GM19043 (cell line): ENCODE measurements at regions not wholly inside any gene's neighbourhood (a gene's known extent, or its start where the extent isn't known, plus 50 kb on each side); places are given as distances from the start of the nearest gene placed in this dataset.

Source experiments
- ATAC-seq: cut with Tn5 transposase; IDR thresholded peaks from one replicate; pipeline ENCODE4 v1.9.1; 2021; ENCODE audit warnings: low read depth; ENCODE audit not compliant: unreplicated experiment

DNA sequence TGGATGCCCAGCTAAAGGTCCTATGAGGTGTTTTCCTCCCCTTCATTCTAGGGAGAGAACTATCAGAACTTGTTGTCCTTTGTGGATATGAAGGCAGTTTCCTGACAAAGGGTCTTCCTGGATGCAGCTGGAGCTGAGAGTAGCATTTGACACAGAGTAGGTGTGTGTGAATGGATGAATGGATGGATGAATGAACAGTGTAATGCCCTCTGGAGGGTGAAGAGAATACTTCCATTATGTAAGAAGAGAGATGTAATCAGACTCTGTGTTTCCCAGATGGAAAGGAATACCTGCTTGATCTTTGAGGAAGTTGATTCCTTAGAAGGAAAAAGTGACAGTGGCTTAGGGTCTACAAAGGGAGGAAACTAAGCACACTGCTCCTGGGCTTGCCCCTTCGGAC is 55.4 kb upstream of the AADAT start:
- no peak for ATAC-seq

DNA sequence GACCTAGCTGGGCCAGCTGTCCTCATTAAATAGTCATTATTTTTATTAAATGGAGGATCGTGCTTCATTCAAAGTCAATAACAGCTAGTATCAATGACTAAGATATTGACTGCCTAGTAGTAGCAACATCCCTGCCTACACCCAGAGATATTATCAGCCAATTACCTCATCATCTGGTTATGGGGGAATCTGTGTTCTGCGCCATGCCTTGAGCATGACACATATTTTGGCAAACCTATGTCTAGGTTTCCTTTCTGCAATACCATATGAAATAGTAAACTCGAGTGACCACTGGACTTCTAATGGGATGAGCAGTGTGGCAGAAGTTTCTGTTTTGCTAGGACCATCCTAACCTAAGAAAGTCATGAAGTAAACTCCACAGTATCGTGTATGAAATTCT is 50.0 kb upstream of the AADAT start:
- no peak for ATAC-seq
